ENCODE measurements at regions not wholly inside any gene's neighbourhood (a gene's known extent, or its start where the extent isn't known, plus 50 kb on each side); places are given as distances from the start of the nearest gene placed in this dataset.

DNA sequence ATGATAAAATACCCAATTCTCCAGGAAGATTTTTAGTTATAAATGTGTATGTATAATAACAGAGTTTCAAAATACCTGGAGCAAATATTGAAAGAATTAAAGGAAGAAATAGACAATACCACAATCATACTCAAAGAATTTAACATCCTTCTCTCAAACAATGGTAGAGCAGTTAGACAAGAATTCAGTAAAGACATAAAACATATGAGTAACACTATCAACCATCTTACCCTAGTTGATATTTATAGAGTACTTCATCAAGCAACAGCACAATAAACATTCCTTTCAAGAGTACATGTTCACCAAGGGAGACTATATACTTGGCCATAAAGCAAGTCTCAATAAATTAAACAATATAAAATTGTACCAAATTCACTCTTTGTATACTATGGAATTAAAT, 108.4 kb downstream of the DLEU7 start:
- H3K4me3 ChIP-seq (ENCODE audit: control insufficient read depth, low read depth, low read length): no peak overlapping the region
- no peak for DNase-seq (ENCODE audit: low read depth)
- TF ChIP-seq, protein P1, sequence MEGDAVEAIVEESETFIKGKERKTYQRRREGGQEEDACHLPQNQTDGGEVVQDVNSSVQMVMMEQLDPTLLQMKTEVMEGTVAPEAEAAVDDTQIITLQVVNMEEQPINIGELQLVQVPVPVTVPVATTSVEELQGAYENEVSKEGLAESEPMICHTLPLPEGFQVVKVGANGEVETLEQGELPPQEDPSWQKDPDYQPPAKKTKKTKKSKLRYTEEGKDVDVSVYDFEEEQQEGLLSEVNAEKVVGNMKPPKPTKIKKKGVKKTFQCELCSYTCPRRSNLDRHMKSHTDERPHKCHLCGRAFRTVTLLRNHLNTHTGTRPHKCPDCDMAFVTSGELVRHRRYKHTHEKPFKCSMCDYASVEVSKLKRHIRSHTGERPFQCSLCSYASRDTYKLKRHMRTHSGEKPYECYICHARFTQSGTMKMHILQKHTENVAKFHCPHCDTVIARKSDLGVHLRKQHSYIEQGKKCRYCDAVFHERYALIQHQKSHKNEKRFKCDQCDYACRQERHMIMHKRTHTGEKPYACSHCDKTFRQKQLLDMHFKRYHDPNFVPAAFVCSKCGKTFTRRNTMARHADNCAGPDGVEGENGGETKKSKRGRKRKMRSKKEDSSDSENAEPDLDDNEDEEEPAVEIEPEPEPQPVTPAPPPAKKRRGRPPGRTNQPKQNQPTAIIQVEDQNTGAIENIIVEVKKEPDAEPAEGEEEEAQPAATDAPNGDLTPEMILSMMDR (IDR thresholded peaks at IDR 0.05; ENCODE audit: control insufficient read depth, insufficient read depth, low read depth, low read length, missing control alignments): no peak

DNA sequence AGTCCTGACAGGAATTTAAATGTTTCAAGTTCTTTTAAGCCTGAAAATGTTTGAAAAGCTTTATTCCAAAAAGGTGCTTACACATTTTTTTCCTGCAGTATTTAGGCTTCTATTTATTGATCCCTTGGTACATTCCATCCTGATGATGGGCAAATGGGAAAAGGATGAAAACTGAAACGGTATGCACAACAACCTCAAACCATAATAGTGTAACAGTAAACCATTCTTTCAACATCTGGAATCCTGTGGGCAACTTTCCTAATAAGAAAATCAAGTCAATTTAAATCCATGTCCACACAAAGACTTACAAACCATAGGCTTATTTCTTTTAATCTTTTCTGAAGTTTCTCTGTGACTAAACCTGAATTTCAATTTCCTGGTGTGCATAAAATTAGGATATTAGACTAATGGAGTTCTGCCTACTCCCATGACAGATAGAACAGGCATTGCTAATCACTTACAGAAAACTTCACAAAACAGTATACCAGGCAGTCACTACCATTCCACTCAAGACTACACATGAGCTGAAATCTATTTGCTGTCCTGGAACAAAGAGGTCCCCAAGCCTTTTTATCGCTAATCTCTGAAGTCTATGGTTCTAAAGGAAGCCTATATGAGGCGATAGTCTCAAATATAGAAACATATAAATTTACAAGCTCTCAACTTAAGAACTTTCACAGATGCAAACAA, 103.3 kb downstream of the DLEU7 start:
- H3K4me3 ChIP-seq (ENCODE audit: control insufficient read depth, low read depth, low read length): no peak overlapping the region
- peak; percentile 42 for DNase-seq (ENCODE audit: low read depth)
- TF ChIP-seq, protein P1 (IDR thresholded peaks at IDR 0.05; ENCODE audit: control insufficient read depth, insufficient read depth, low read depth, low read length, missing control alignments): no peak

DNA sequence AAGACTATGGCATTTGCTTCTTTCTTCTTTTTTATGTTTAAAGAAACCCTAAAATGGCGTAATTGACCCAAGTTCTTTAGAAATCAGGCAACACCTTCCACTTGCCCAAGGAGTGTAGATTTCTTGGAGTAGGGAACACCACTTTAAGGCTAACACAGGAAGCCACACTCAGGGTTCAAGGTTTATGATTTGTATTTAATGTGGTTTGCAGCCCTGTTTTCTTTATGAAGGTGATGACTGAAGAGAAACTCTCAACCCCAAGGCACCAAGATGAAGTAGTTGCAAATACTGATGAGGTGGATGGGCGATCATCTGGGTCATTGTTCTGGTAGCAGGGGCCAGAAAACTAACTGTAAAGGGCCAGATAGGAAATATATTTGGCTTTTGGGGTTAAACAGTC, 101.1 kb downstream of the DLEU7 start:
- TF ChIP-seq, protein P1 (IDR thresholded peaks at IDR 0.05; ENCODE audit: control insufficient read depth, insufficient read depth, low read depth, low read length, missing control alignments): no peak
- H3K4me3 ChIP-seq (ENCODE audit: control insufficient read depth, low read depth, low read length): no peak overlapping the region
- DNase-seq (ENCODE audit: low read depth): no peak

DNA sequence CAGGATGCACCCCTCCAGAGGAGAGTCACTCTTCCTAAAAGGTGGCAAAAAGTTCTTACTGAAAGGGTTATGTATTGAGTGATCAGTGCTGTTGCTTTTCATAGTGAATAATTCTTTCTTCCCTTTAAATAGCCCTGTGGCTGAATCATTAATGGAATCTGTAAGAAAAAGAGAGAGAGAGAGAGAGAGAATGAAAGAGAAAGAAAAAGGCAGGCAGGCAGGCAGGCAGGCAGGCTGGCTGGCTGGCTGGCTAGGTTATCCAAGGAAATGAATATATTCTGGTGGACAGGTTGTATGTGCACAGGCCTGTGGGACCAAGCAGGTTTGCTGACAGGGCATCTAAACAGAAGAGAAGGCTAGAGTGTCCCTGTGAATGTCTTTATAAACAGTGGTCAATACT, 100.5 kb downstream of the DLEU7 start:
- H3K4me3 ChIP-seq (ENCODE audit: control insufficient read depth, low read depth, low read length): no peak overlapping the region
- TF ChIP-seq, protein P1 (IDR thresholded peaks at IDR 0.05; ENCODE audit: control insufficient read depth, insufficient read depth, low read depth, low read length, missing control alignments): no peak
- DNase-seq (ENCODE audit: low read depth): no peak

DNA sequence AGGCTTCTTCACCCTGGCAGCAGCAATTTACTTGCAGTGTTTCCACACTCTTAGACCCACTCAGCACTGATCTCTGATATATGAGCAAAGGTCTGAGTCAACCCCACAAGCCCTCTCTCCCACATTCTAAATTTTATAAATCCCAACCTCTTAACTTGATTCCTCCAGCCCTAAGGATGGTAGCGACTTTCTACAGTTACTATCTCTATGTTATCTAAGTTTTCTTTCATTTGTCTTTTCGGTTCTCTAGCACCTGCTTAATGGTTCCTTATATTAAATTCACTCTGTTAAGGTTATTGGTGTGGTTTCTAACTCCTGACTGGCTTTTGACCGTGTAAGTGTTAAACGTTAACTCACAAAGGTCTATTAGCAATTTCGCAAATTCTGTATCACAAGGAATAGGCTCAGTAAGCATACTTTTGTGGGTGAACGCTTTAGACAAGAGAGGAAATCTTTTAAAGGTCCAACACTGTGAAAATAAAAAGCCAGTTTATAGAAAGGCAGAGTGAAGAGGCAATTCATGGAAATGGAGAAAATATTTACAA, 99.3 kb downstream of the DLEU7 start:
- H3K4me3 ChIP-seq (ENCODE audit: control insufficient read depth, low read depth, low read length): no peak overlapping the region
- TF ChIP-seq, protein P1 (IDR thresholded peaks at IDR 0.05; ENCODE audit: control insufficient read depth, insufficient read depth, low read depth, low read length, missing control alignments): no peak
- DNase-seq (ENCODE audit: low read depth): no peak

DNA sequence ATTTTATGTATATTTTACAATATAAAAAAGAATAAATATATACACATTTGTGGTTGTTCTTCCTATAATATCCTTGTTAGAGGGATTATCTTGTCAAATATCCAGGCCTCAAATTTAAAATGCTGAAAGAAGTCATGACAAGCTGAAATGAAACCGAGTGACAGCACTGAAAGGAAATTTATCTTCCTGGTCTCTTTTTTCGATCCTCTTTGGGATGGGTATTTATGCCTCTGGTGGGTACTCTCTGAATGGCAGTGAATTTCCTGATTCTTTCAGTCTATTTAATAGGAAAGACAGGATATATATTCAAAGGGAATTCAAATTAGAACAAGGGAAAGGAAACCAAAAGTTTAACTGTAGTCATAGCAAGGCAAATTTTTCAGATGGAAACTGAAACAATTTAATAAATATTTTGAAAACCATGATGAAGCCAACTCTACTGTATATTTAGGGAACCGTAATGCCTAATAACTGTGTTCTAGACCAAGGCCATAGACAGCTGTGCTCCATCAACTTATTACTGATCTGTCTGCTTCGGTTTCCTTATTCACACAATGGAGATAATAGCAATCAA, 97.9 kb downstream of the DLEU7 start:
- H3K4me3 ChIP-seq (ENCODE audit: control insufficient read depth, low read depth, low read length): no peak overlapping the region
- no peak for DNase-seq (ENCODE audit: low read depth)
- TF ChIP-seq, protein P1 (IDR thresholded peaks at IDR 0.05; ENCODE audit: control insufficient read depth, insufficient read depth, low read depth, low read length, missing control alignments): no peak

Measured in AG09309 (cell line).